NCI-H2029 (cell line): ENCODE measurements at regions not wholly inside any gene's neighbourhood (a gene's known extent, or its start where the extent isn't known, plus 50 kb on each side); places are given as distances from the start of the nearest gene placed in this dataset.
"Not testable (repeated sequence)": the region's sequence is repeated elsewhere in the genome, so short reads cannot be mapped to it uniquely, and the experiment has no call there.

ENCODE experiments used
- DNase-seq: peaks from one replicate; lab custom pipeline; 2025; lab: John Stamatoyannopoulos, UW

- DNase-seq, result peak; percentile 31
Measured at GRCh38 chr17:19470530-19471261, 59.7 kb downstream of the RNF112 start.

GRCh38 chr17:19474405-19474804 lies 59.2 kb upstream of the SLC47A1 start:
- DNase-seq, result not testable (repeated sequence)

- not testable (repeated sequence) for DNase-seq
Measured at GRCh38 chr17:19475800-19476199, 57.9 kb upstream of the SLC47A1 start.

GRCh38 chr17:19482576-19482975 lies 51.1 kb upstream of the SLC47A1 start:
- no peak for DNase-seq
